HG03342 (cell line): ENCODE measurements at regions not wholly inside any gene's neighbourhood (a gene's known extent, or its start where the extent isn't known, plus 50 kb on each side); places are given as distances from the start of the nearest gene placed in this dataset.
A peak's percentile ranks its signal among the peaks of the same experiment; 100 is the strongest.

ENCODE experiments used
- ATAC-seq: cut with Tn5 transposase; IDR thresholded peaks from one replicate; pipeline ENCODE4 v1.9.1; 2021; ENCODE audit warnings: mild to moderate bottlenecking, moderate library complexity; ENCODE audit not compliant: unreplicated experiment

GRCh38 chr15:38072348-38073177 is 138.1 kb downstream of the TMCO5A start:
- peak; percentile 51 for ATAC-seq

GRCh38 chr15:38073178-38073946 is 138.9 kb downstream of the TMCO5A start:
- ATAC-seq, result no peak

- ATAC-seq, result no peak
Measured at GRCh38 chr15:38074029-38074428, 139.6 kb downstream of the TMCO5A start.

GRCh38 chr15:38075466-38075865 is 141.0 kb downstream of the TMCO5A start:
- ATAC-seq, result no peak

GRCh38 chr15:38076786-38077185 is 142.3 kb downstream of the TMCO5A start:
- no peak for ATAC-seq

GRCh38 chr15:38079236-38079635 is 144.8 kb downstream of the TMCO5A start:
- ATAC-seq, result no peak

GRCh38 chr15:38080651-38081275 is 146.3 kb downstream of the TMCO5A start:
- ATAC-seq, result no peak

- ATAC-seq, result peak; percentile 65
Measured at GRCh38 chr15:38084289-38084688, 149.8 kb downstream of the TMCO5A start.

GRCh38 chr15:38085114-38085513 is 150.7 kb downstream of the TMCO5A start:
- peak; percentile 78 for ATAC-seq

GRCh38 chr15:38085931-38086568 is 151.6 kb downstream of the TMCO5A start:
- ATAC-seq, result no peak

GRCh38 chr15:38086611-38087010 is 152.2 kb downstream of the TMCO5A start:
- no peak for ATAC-seq

- no peak for ATAC-seq
Measured at GRCh38 chr15:38088971-38089370, 154.5 kb downstream of the TMCO5A start.

GRCh38 chr15:38090223-38090622 is 155.8 kb downstream of the TMCO5A start:
- ATAC-seq, result no peak

- ATAC-seq, result no peak
Measured at GRCh38 chr15:38090678-38091077, 156.2 kb downstream of the TMCO5A start.

- ATAC-seq, result no peak
Measured at GRCh38 chr15:38091078-38091645, 156.7 kb downstream of the TMCO5A start.

- ATAC-seq, result no peak
Measured at GRCh38 chr15:38093931-38094330, 158.7 kb upstream of the SPRED1 start.

- no peak for ATAC-seq
Measured at GRCh38 chr15:38102972-38103371, 149.7 kb upstream of the SPRED1 start.

- no peak for ATAC-seq
Measured at GRCh38 chr15:38103564-38103963, 149.1 kb upstream of the SPRED1 start.

GRCh38 chr15:38111070-38111469 is 141.6 kb upstream of the SPRED1 start:
- ATAC-seq, result no peak

GRCh38 chr15:38112406-38112805 is 140.2 kb upstream of the SPRED1 start:
- ATAC-seq, result no peak

- ATAC-seq, result no peak
Measured at GRCh38 chr15:38115121-38115520, 137.5 kb upstream of the SPRED1 start.
